Adrenal gland (tissue), 9 donors: ENCODE measurements at regions not wholly inside any gene's neighbourhood (a gene's known extent, or its start where the extent isn't known, plus 50 kb on each side); places are given as distances from the start of the nearest gene placed in this dataset.

ENCODE experiments used
- DNase-seq, 7 donors: peaks; one replicate each; pipeline ENCODE4 v3.0.0-alpha.2; 2019 to 2020
- H3K27ac ChIP-seq, 5 donors: fragments of 200-600 bp; sonication (generic) in 4 of 5; 1 replicate in 3 of 5; 2 replicates in 2 of 5; pipeline versions ENCODE4 v1.5.1 to v1.8.0; 2016 to 2020; ENCODE audit warnings: mild to moderate bottlenecking in 1 of 5
- H3K27me3 ChIP-seq: fragments of 200-600 bp; 2 replicates; pipeline ENCODE4 v1.8.0; 2021
- H3K36me3 ChIP-seq, 2 donors: fragments of 200-600 bp; replicated peaks in 1 of 2; 1 replicate in 1 of 2; 2 replicates in 1 of 2; pipeline versions ENCODE4 v1.5.1 to v1.8.0; 2018 to 2022
- H3K4me1 ChIP-seq, 2 donors: fragments of 200-600 bp; replicated peaks in 1 of 2; 1 replicate in 1 of 2; 2 replicates in 1 of 2; pipeline versions ENCODE4 v1.5.1 to v1.8.0; 2018 to 2021
- H3K4me3 ChIP-seq, 4 donors: fragments of 200-600 bp; sonication (generic) in 3 of 4; one replicate each; pipeline ENCODE4 v1.5.1; 2016 to 2018
- H3K9me3 ChIP-seq, 3 donors: fragments of 200-600 bp; sonication (generic) in 1 of 3; replicated peaks in 1 of 3; 1 replicate in 2 of 3; 2 replicates in 1 of 3; pipeline versions ENCODE4 v1.5.1 to v1.8.0; 2016 to 2021
- POLR2A ChIP-seq, 2 donors: fragments of 450-650 bp; IDR thresholded peaks; one replicate each; pipeline ENCODE4 v1.6.1; 2017; ENCODE audit warnings: antibody characterized with exemption in 2 of 2, mild to moderate bottlenecking in 2 of 2, moderate library complexity in 1 of 2
- WGBS, 4 donors: extraction: QIAGEN DNeasy Blood & Tissue Kit in 2 of 4; methylation state at CpG; one replicate each; pipeline versions ENCODE4 v1.1.5 to v1.1.7; 2013 to 2017; 5-methylcytosine and 5-hydroxymethylcytosine counted together
- intact Hi-C, 2 donors: fragments of 100-400 bp; cut with DNase I; formaldehyde crosslinking; loops; one replicate each; pipeline versions ENCODE4 v1.14.1 to v1.15.0; 2022 to 2023
- TF ChIP-seq, protein P1 (sequence below), 6 experiments: fragments of 450-650 bp in 4 of 6; fragments of 200-600 bp in 2 of 6; sonication (generic) in 1 of 6; IDR thresholded peaks; 1 replicate in 5 of 6; 2 replicates in 1 of 6; pipeline versions ENCODE4 v1.5.1 to v1.8.0; 2016 to 2021; ENCODE audit warnings: antibody characterized with exemption in 6 of 6, mild to moderate bottlenecking in 2 of 6, moderate library complexity in 1 of 6
- donor health status: healthy with polysubstance abuse.
- donor health status: Bipolar disorder and iron deficiency.
- donor health status: DM: yes; HTN: yes; CAD: no.
- donor health status: DM: no; HTN: no; CAD: no.
- donor health status: DM: no; HTN: no; CAD: no.

DNA sequence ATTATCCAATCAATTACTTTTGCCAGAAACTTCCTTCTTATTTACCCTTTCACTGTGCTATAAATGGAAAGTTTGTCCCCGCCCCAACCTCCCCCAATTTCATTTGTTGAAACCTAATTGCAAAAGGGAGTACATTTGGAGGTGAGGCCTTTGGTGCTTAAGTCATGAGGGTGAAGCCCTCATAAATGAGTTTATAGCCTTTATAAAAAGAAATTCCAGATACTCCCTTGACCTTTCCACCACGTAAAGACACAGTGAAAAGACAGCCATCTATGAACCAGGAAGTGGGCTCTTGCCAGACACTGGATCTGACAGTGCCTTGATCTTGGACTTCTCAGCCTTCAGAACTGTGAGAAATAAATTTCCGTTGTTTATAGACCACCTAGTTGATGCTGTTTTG, 82.3 kb downstream of the NUDT12 start:
- H3K27ac ChIP-seq = no peak overlapping the region
- WGBS, 4 donors = 70 to 81% (median 74%) methylated on average over 3 of the region's 3 CpGs
- peaks cover 0 to 10% of the 10 kb centered on the region in 2 donors for H3K4me1 ChIP-seq
- H3K27me3 ChIP-seq = no peaks in the 10 kb centered on the region
- DNase-seq = no peak
- no peak overlapping the region for H3K4me3 ChIP-seq
- no peaks in the 10 kb centered on the region for H3K9me3 ChIP-seq
- intact Hi-C loops = no loop called here
- no peaks in the 10 kb centered on the region for H3K36me3 ChIP-seq
- TF ChIP-seq, protein P1, sequence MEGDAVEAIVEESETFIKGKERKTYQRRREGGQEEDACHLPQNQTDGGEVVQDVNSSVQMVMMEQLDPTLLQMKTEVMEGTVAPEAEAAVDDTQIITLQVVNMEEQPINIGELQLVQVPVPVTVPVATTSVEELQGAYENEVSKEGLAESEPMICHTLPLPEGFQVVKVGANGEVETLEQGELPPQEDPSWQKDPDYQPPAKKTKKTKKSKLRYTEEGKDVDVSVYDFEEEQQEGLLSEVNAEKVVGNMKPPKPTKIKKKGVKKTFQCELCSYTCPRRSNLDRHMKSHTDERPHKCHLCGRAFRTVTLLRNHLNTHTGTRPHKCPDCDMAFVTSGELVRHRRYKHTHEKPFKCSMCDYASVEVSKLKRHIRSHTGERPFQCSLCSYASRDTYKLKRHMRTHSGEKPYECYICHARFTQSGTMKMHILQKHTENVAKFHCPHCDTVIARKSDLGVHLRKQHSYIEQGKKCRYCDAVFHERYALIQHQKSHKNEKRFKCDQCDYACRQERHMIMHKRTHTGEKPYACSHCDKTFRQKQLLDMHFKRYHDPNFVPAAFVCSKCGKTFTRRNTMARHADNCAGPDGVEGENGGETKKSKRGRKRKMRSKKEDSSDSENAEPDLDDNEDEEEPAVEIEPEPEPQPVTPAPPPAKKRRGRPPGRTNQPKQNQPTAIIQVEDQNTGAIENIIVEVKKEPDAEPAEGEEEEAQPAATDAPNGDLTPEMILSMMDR (IDR thresholded peaks at IDR 0.05) = no peak
- TF ChIP-seq POLR2A (IDR thresholded peaks at IDR 0.05) = no peak

DNA sequence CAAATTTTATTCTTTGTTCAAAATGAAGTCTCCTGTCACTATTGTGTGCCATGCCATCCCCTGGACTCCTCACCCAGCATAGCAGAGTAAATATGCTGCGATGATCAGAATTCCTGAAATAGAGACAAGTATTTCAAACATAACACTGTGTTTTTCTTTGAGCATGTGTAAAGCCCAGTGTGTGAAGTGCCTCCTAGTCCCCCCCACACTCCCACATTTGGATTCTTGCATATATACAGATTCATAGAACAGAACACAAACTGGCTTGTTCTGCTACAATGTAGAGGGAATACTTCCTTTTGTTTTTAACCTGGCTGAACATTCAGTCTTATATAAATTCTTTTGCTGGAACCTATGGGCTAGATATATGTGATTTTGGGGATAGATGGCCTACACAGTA, 84.9 kb downstream of the NUDT12 start:
- 88 to 94% (median 91%) methylated on average over 1 of the region's 1 CpG for WGBS, 4 donors
- no peak for TF ChIP-seq POLR2A (IDR thresholded peaks at IDR 0.05)
- TF ChIP-seq, protein P1 (IDR thresholded peaks at IDR 0.05) = no peak
- H3K27ac ChIP-seq = no peak overlapping the region
- no peak for DNase-seq
- intact Hi-C loops = loop anchor here (5.0 to 10.0 kb wide), 2 partner anchors 223 to 245 kb away; partner anchors contain the start of gene MACIR (in 1 of the 2)
- no peak overlapping the region for H3K4me3 ChIP-seq
- H3K36me3 ChIP-seq = no peaks in the 10 kb centered on the region
- H3K9me3 ChIP-seq = no peaks in the 10 kb centered on the region
- no peaks in the 10 kb centered on the region for H3K27me3 ChIP-seq
- peaks cover 0 to 13% of the 10 kb centered on the region in 2 donors for H3K4me1 ChIP-seq

DNA sequence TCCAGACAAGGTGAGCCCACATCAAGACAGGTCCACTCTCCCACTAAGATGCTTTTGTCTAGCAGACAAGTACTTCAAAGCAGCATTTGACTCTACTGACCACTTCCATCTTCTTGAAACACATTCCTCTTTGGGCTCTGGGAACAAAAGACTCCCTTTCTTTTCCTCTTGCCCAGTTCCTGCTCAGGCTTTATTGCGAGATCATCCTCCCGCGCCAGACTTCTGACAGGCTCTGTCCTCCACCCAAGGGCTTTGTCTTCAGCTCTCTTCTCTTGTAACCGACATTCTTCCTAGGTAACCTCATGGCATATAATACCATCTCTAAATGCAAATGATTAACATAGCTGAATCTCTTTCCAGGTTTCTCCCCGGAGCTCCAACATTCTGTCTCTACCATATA, 85.8 kb downstream of the NUDT12 start:
- H3K4me1 ChIP-seq = peaks cover 0 to 20% of the 10 kb centered on the region in 2 donors
- intact Hi-C loops = loop anchor here (5.0 to 10.0 kb wide), 2 partner anchors 222 to 245 kb away; partner anchors contain the start of gene MACIR (in 1 of the 2)
- H3K27ac ChIP-seq = no peak overlapping the region
- H3K4me3 ChIP-seq = no peak overlapping the region
- H3K27me3 ChIP-seq = no peaks in the 10 kb centered on the region
- no peak for TF ChIP-seq POLR2A (IDR thresholded peaks at IDR 0.05)
- TF ChIP-seq, protein P1 (IDR thresholded peaks at IDR 0.05) = no peak
- whole genome bisulfite sequencing, 4 donors = 78 to 89% (median 81%) methylated on average over 5 of the region's 5 CpGs
- H3K9me3 ChIP-seq = no peaks in the 10 kb centered on the region
- no peaks in the 10 kb centered on the region for H3K36me3 ChIP-seq
- DNase-seq = no peak

DNA sequence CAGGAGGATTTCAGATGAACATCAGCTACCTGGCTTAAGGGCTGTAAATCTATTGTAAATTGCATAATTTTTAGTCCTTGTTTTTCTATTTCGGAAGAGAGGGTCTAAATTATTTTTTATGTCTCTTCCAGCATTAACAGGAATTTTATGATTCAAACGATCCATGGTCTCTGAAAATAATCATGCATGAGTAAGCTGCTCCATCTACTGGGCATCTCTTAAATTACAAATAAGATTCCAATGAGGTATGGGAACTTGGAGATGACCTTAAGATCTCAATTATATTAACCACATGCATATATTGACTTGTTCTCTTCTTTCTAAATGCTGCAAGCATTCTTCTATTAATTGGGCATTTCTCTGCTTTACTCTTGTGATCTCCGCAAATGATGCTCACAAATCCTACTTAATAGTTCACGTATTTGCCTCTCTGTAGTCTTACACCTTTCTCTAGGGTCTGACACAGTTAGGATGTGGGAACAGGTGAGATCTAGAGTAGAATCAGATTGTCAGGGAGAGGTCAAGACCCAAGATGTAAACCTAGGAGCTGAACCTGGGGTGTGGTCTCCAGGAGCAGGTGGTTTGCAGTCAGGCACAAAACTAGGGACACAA, 86.9 kb downstream of the NUDT12 start:
- WGBS, 4 donors = 30 to 36% (median 33%) methylated on average over 4 of the region's 4 CpGs
- no peak for DNase-seq
- H3K27ac ChIP-seq = no peak overlapping the region
- no peaks in the 10 kb centered on the region for H3K9me3 ChIP-seq
- no peaks in the 10 kb centered on the region for H3K27me3 ChIP-seq
- peaks cover 0 to 20% of the 10 kb centered on the region in 2 donors for H3K4me1 ChIP-seq
- intact Hi-C loops = loop anchor here (5.0 to 10.0 kb wide), 2 partner anchors 221 to 243 kb away; partner anchors contain the start of gene MACIR (in 1 of the 2)
- no peak overlapping the region for H3K4me3 ChIP-seq
- H3K36me3 ChIP-seq = no peaks in the 10 kb centered on the region
- TF ChIP-seq POLR2A (IDR thresholded peaks at IDR 0.05) = no peak
- TF ChIP-seq, protein P1 (IDR thresholded peaks at IDR 0.05) = peak; percentile 62 to 86 (median 76)
